Endodermal cell (in vitro differentiated cells): ENCODE measurements at regions not wholly inside any gene's neighbourhood (a gene's known extent, or its start where the extent isn't known, plus 50 kb on each side); places are given as distances from the start of the nearest gene placed in this dataset.

ENCODE experiments used
- DNase-seq: peaks from one replicate; pipeline ENCODE4 v3.0.0-alpha.2; 2017
- H3K27ac ChIP-seq: 2 replicates; pipeline ENCODE4 v1.5.1; 2013; ENCODE audit warnings: mild to moderate bottlenecking, low read depth, low read length, moderate library complexity
- H3K27me3 ChIP-seq: 2 replicates; pipeline ENCODE4 v1.6.1; 2013; ENCODE audit warnings: mild to moderate bottlenecking, low read length, moderate library complexity; ENCODE audit not compliant: insufficient read depth, control insufficient read depth, poor library complexity, severe bottlenecking
- H3K36me3 ChIP-seq: 2 replicates; pipeline ENCODE4 v1.7.0; 2013; ENCODE audit warnings: mild to moderate bottlenecking, low read length, moderate library complexity; ENCODE audit not compliant: control insufficient read depth, insufficient read depth
- H3K4me1 ChIP-seq: one replicate; pipeline ENCODE4 v1.7.0; 2013; ENCODE audit warnings: low read length; ENCODE audit not compliant: control insufficient read depth, insufficient read depth
- H3K4me3 ChIP-seq: 2 replicates; pipeline ENCODE4 v1.5.1; 2013; ENCODE audit warnings: mild to moderate bottlenecking, low read length, moderate library complexity
- H3K9ac ChIP-seq: 2 replicates; pipeline ENCODE4 v1.6.1; 2013; ENCODE audit warnings: mild to moderate bottlenecking, low read length, moderate library complexity; ENCODE audit not compliant: poor library complexity, severe bottlenecking; ENCODE audit errors: extremely low read depth
- H3K9me3 ChIP-seq: 2 replicates; pipeline ENCODE4 v1.6.1; 2013; ENCODE audit warnings: mild to moderate bottlenecking, low read length, moderate library complexity; ENCODE audit not compliant: control insufficient read depth
- H3K27ac Mint-ChIP-seq: 2 replicates; pipeline ENCODE4 v1.8.0; 2020; ENCODE audit warnings: mixed read lengths
- H3K27me3 Mint-ChIP-seq: 2 replicates; pipeline ENCODE4 v1.8.0; 2021; ENCODE audit warnings: mild to moderate bottlenecking, mixed read lengths; ENCODE audit not compliant: insufficient read depth
- H3K36me3 Mint-ChIP-seq: 2 replicates; pipeline ENCODE4 v1.8.0; 2020; ENCODE audit warnings: low read depth, mixed read lengths
- H3K4me1 Mint-ChIP-seq: 2 replicates; pipeline ENCODE4 v1.8.0; 2020; ENCODE audit warnings: mixed read lengths
- H3K4me3 Mint-ChIP-seq: 2 replicates; pipeline ENCODE4 v1.8.0; 2020; ENCODE audit warnings: mild to moderate bottlenecking, moderate library complexity, mixed read lengths
- H3K9me3 Mint-ChIP-seq: 2 replicates; pipeline ENCODE4 v1.8.0; 2020; ENCODE audit warnings: mild to moderate bottlenecking, mixed read lengths
- WGBS, 2 experiments: methylation state at CpG; one replicate each; pipeline versions ENCODE4 v1.1.5 to v1.1.7; 2013; ENCODE audit warnings: missing lambda C conversion rate in 2 of 2, mixed read lengths in 1 of 2; ENCODE audit not compliant: insufficient coverage in 1 of 2, insufficient read length in 1 of 2; 5-methylcytosine and 5-hydroxymethylcytosine counted together
- TF ChIP-seq, protein P1 (sequence below): fragments of 200-600 bp; sonication (generic); conservative IDR thresholded peaks from 2 replicates; pipeline ENCODE4 v1.5.0; 2021; ENCODE audit warnings: antibody characterized with exemption, mild to moderate bottlenecking

DNA sequence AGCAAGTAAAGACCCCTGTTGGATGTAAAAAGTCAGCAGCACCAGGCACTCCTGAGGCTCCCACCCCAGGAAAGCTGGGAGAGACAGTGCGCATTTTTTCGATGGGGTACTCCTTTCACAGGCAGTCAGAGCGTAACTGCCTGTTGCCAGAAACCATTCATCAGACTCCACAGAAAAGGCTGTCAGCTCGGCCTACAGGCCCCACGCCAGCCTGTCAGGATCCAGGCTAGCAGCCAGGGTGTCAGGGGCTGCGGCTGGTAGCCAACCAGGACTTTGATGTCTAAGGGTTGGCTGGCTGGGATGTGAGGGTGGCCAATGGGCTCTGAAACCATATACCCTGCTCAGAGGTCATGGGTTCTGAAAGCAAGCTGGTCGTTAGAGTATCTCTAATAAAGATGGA is 164.5 kb downstream of the WNT5A start:
- no peaks in the 10 kb centered on the region for H3K36me3 Mint-ChIP-seq
- DNase-seq: no peak
- Histone ChIP-seq H3K9ac (no peak overlapping the region), H3K27ac (no peak overlapping the region), H3K27me3 (no peaks in the 10 kb centered on the region), H3K4me3 (no peak overlapping the region), H3K36me3 (no peaks in the 10 kb centered on the region), H3K9me3 (no peaks in the 10 kb centered on the region), H3K4me1 (no peaks in the 10 kb centered on the region)
- no peaks in the 10 kb centered on the region for H3K4me1 Mint-ChIP-seq
- H3K9me3 Mint-ChIP-seq: no peaks in the 10 kb centered on the region
- no peaks in the 10 kb centered on the region for H3K27me3 Mint-ChIP-seq
- WGBS, 2 experiments: 86 to 88% methylated on average over 3 to 7 of the region's 7 CpGs
- H3K27ac Mint-ChIP-seq: no peak overlapping the region
- H3K4me3 Mint-ChIP-seq: no peak overlapping the region
- TF ChIP-seq, protein P1, sequence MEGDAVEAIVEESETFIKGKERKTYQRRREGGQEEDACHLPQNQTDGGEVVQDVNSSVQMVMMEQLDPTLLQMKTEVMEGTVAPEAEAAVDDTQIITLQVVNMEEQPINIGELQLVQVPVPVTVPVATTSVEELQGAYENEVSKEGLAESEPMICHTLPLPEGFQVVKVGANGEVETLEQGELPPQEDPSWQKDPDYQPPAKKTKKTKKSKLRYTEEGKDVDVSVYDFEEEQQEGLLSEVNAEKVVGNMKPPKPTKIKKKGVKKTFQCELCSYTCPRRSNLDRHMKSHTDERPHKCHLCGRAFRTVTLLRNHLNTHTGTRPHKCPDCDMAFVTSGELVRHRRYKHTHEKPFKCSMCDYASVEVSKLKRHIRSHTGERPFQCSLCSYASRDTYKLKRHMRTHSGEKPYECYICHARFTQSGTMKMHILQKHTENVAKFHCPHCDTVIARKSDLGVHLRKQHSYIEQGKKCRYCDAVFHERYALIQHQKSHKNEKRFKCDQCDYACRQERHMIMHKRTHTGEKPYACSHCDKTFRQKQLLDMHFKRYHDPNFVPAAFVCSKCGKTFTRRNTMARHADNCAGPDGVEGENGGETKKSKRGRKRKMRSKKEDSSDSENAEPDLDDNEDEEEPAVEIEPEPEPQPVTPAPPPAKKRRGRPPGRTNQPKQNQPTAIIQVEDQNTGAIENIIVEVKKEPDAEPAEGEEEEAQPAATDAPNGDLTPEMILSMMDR: no peak

DNA sequence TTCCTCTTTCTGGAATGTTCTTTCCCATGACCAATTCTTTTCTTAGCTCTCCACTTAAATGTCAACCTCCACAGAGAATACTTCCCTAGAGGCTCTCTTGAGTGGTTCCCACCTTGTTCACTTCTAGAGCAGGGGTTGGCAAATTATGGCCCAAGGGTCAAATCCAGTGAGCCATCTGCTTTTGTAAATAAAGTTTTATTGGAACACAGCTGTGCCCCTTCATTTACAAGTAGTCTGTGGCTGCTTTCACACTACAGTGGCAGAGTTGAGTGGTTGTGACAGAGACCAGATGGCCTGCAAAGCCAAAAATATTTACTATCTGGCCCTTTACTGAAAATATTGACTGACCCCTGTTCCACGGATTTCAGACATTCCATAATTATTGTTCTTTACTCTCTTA is 166.2 kb downstream of the WNT5A start:
- Mint-ChIP-seq H3K4me1 (no peaks in the 10 kb centered on the region), H3K27ac (no peak overlapping the region), H3K27me3 (no peaks in the 10 kb centered on the region), H3K36me3 (no peaks in the 10 kb centered on the region), H3K4me3 (no peak overlapping the region), H3K9me3 (no peaks in the 10 kb centered on the region)
- no peaks in the 10 kb centered on the region for H3K27me3 ChIP-seq
- no peaks in the 10 kb centered on the region for H3K36me3 ChIP-seq
- DNase-seq: no peak
- H3K4me3 ChIP-seq: no peak overlapping the region
- H3K4me1 ChIP-seq: no peaks in the 10 kb centered on the region
- no peak overlapping the region for H3K9ac ChIP-seq
- no peaks in the 10 kb centered on the region for H3K9me3 ChIP-seq
- H3K27ac ChIP-seq: no peak overlapping the region
- TF ChIP-seq, protein P1: no peak
- 87% methylated on average over 1 of the region's 1 CpG; no CpG with 5 or more reads in 1 of the 2 experiments for WGBS, 2 experiments

DNA sequence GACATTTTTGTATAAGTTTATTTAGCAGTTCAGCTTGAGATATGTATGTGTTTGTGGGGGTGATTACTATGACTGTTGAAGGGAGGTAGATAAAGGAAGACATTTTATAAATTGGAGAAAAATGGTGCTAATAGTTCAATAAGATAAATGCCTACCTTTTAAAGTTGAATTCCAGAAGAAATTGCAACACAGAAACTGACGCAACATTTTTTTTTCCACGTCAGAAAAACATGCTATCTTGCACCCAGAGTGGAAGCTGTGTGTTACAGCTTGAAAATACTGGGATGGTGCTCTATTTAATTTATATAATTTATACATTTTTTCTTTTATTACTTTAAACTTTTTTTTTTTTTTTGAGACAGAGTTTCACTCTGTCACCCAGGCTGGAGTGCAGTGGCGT is 171.7 kb downstream of the WNT5A start:
- Histone ChIP-seq H3K9me3 (no peaks in the 10 kb centered on the region), H3K9ac (no peak overlapping the region), H3K27ac (no peak overlapping the region), H3K4me1 (no peaks in the 10 kb centered on the region), H3K4me3 (no peak overlapping the region), H3K36me3 (no peaks in the 10 kb centered on the region), H3K27me3 (no peaks in the 10 kb centered on the region)
- Mint-ChIP-seq H3K36me3 (no peaks in the 10 kb centered on the region), H3K27me3 (no peaks in the 10 kb centered on the region), H3K4me3 (no peak overlapping the region), H3K4me1 (no peaks in the 10 kb centered on the region), H3K9me3 (no peaks in the 10 kb centered on the region), H3K27ac (no peak overlapping the region)
- DNase-seq: no peak
- WGBS, 2 experiments: 64 to 85% methylated on average over 2 to 3 of the region's 3 CpGs
- TF ChIP-seq, protein P1: no peak
